NCI-H345 treated with DMSO at 0.1 percent for 48 hours (cell line): ENCODE measurements at regions not wholly inside any gene's neighbourhood (a gene's known extent, or its start where the extent isn't known, plus 50 kb on each side); places are given as distances from the start of the nearest gene placed in this dataset.

Source experiments
- DNase-seq: peaks from one replicate; lab custom pipeline; 2025; ENCODE audit not compliant: unreplicated experiment; lab: John Stamatoyannopoulos, UW

DNA sequence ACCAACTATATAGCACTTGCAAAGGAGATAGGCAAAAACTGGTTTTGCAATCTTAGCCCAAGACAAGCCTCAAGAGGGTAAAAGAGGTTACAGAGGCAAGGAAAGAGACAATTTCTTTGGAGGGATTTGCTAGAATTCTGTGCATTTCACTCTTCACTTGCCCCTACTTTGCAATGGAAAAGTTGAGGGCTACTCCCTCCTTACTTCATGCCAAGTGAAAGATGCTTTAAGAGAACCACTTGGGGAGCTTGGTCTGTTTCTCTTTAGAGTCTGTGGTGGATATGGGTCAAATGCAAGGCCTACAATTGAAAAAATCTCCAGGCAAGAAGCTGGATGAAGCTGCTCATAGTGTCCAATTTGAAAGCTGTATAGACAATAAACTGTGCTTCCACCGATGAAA is 167.7 kb upstream of the DIO2 start:
- no peak for DNase-seq

DNA sequence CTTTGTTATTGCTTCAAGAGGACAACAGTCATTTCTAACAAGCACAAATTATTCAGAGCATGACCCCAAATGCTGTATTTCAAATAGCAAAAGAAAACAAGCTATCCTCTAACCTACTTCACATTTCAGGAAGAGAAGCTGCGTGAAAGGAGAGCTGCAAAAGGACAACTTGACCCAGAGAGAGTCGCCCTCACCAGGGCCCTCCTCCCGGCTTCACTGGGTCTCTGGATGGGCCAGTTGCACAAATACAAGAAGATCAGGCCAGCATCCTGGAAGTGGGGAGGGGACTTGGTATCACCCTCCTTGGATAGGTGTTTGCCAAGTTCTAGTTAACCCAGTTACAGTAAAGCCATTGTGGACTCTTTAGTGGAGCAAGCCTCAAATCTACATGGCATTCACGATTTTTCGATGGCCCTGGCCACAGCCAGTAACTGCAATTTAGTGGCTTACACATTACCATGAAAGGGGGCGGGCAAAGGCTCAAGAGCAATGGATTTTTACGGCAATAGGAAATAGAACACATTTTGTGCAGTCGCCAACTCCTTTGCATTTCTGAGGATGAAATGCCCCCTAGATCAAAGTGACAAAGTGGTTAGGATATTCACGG is 166.9 kb upstream of the DIO2 start:
- DNase-seq: no peak

GRCh38 chr14:80364816-80365215 is 153.5 kb upstream of the DIO2 start:
- DNase-seq: no peak

DNA sequence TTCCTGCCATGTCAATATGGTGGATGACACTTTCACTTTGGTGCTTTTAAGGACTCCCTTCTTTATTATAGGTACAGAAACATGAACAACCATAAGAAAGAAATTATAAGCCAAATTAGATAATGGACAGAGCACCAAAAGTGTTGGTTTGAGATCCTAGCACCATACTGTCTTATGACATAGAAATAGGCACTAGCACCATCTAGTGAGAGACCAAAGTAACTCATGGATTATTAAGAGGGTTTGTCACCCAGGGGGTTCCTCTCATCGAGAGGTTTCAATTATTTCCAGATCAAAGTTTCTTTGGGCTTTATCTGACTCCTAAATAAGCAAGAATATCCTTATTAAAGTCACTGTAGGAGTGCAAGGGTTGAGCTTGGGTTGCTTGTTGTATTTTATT is 153.0 kb upstream of the DIO2 start:
- DNase-seq: peak; percentile 6

DNA sequence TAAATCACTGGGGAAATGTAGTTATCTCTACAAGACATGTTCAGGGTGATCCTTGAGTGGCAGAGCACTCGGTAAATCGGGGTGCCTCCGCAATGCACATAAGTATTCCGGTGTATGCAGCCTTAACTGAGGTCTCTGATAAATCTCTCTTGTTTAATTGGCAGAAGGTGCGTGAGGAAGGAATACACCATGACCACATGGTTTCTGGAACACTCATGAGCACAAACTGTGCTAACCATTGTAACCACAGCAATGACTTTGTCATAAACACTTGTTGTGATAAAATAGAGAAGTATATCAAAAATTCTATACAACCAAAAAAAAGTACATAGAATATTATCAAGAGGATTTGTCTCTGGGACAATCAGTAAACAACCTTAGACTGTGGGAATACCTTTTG is 146.8 kb upstream of the DIO2 start:
- no peak for DNase-seq

- peak; percentile 47 for DNase-seq
These were observed 145.1 kb upstream of the DIO2 start for GRCh38 chr14:80356413-80356812.

DNA sequence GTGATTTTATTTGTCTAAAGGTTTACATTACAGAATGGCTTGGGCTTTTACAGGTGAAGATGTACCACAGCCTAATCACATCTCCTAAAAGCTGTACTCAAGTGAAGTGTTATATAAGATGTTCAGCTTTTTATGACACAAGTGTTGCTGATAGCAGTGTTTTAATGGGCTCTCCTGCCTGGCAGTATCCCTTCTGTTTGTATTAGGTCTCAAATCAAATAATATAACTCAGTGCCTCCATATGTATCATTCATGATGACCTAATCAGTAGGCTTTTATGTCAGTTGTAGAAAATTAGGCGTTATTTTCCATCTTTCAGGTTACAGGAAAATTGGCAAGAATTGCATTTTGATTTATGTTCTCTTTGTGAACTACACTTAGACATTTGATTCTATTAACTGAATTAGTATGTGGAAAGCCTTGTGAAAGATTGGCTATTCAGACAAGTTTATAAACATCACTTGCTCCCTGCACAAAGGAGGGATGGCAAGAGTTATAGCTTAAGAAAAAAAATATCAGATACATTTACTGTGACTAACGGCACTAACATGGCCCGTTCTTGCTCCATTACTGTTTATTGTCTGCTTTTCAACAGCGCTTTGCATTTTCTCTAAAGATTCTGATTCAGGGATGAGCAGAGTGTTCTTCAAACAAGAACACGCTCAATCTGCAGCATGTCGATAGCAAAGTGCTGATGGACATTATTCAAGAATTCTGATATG is 143.7 kb upstream of the DIO2 start:
- DNase-seq: peak; percentile 82

GRCh38 chr14:80352471-80352870 is 141.2 kb upstream of the DIO2 start:
- DNase-seq: no peak

DNA sequence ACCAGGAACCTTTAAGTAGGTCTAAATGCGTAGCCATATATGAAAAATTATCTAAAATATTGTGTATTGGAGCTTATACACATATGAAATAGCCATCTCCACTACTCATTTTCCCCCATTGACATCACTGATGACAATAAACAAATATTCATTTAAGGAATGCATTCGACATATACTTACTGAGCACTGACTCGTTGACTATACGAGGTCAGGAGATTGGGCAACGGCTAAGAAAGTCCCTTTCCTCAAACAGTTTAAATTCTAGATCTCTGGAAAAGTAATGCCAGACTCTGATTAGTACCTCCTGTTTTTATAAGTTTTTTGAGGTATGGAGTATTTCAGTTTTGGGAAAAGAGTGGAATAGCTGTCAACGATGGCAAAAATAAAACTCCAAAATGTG is 139.4 kb upstream of the DIO2 start:
- no peak for DNase-seq

DNA sequence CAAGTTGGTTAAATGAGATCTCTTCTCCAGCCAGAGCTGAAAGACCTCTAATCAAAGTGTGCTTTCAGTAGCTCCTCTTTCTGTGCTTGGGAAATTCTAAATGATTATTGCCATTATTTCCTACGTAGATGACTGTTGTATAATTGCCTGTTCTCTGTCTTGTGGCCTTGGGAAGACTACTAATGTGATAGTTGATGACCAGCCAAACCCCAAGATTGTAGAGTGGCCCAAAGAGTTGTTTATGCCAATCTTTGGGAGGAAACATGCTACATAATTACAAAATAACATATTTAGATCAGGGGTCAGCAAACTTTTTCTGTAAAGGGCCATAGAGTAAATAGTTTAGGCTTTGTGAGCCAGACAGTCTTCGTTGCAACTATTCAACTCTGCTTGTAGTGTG is 135.1 kb upstream of the DIO2 start:
- no peak for DNase-seq

GRCh38 chr14:80344208-80344607 is 132.9 kb upstream of the DIO2 start:
- no peak for DNase-seq

GRCh38 chr14:80336608-80337106 is 125.4 kb upstream of the DIO2 start:
- DNase-seq: no peak

DNA sequence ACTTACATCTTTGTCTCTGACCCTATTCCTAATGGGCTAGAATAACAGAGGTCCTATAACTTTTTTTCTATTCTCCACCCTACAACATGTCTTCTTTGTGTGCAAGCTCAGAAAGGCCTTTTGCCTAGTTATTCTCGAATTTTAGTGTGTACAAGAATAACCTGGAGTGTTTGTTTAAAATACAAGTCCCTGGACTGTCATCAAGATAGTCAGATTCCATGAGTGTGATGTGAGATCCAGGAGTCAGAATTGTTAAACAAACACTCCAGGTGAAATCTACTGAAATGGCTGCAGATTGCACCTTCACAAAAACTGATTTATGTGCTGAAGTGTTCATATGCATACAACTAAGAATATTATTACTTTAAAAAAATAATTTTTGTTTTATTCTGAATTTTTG is 114.4 kb upstream of the DIO2 start:
- DNase-seq: no peak

- no peak for DNase-seq
These were observed 113.8 kb upstream of the DIO2 start for GRCh38 chr14:80325112-80325511.

- DNase-seq: no peak
These were observed 113.3 kb upstream of the DIO2 start for GRCh38 chr14:80324649-80325048.

- DNase-seq: no peak
These were observed 111.8 kb upstream of the DIO2 start for GRCh38 chr14:80323038-80323665.

DNA sequence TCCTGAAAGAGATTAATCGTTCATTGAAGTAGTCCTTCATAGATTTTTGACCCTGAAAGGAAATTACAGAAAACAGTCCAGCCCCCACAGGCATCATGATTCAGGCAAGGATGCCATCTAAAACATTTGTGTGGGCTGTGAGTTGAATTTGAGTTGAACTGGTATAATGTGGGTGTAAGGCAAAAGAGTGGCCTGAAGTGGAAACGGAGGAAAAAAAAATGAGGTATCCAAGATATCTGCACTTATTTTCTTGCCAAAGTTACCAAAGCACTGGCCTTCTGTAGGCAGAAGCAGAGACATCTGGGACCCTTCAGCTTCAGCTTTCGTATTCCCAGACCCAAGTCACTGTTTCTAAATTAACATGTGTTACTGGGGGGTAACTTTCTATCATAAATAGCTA is 105.1 kb upstream of the DIO2 start:
- no peak for DNase-seq

GRCh38 chr14:80315681-80316080 is 104.4 kb upstream of the DIO2 start:
- DNase-seq: no peak

GRCh38 chr14:80313806-80314205 is 102.5 kb upstream of the DIO2 start:
- DNase-seq: no peak

GRCh38 chr14:80310938-80311750 is 99.8 kb upstream of the DIO2 start:
- no peak for DNase-seq

DNA sequence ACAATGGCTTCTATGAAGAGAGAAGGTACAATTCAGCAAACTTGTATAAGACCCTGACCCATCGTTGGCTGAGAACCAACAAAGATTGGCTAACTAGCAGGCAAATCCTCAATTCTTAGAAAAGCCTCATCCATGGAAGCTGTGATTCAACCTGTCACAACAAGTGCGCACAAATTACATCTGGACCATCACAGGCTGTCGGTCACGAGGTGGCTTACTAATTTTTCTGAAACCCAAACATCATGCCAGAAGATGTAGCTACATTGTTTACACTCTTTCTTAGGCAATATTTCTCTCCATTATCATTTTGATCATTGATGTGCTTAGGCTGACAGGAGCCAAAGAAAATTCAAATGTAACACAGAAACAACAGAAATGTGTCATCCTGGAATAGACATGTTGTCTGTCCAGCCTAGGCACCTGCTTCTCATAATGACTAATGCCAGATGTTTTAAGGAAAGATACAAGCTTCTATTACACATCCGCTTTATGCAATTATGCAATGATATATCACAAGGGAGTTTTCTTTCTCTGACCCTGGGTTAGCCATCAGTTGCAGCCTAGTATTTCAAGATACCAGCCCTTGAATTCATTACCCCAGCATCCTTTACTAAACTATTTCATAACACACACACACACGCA is 92.9 kb upstream of the DIO2 start:
- DNase-seq: no peak
